Testis (tissue), 2 donors: ENCODE measurements at regions not wholly inside any gene's neighbourhood (a gene's known extent, or its start where the extent isn't known, plus 50 kb on each side); places are given as distances from the start of the nearest gene placed in this dataset.

Experiments used
- DNase-seq: peaks from one replicate; pipeline ENCODE4 v3.0.0-alpha.2; 2019
- H3K27ac ChIP-seq, 2 donors: fragments of 200-600 bp; sonication (generic); one replicate each; pipeline ENCODE4 v1.5.1; 2019
- H3K27me3 ChIP-seq: fragments of 200-600 bp; sonication (generic); one replicate; pipeline ENCODE4 v1.5.1; 2019
- H3K36me3 ChIP-seq: fragments of 200-600 bp; sonication (generic); one replicate; pipeline ENCODE4 v1.5.1; 2017; ENCODE audit warnings: low read depth; ENCODE audit errors: missing control alignments
- H3K4me1 ChIP-seq: fragments of 200-600 bp; sonication (generic); one replicate; pipeline ENCODE4 v1.5.1; 2019
- H3K4me3 ChIP-seq, 2 donors: fragments of 200-600 bp; sonication (generic); one replicate each; pipeline ENCODE4 v1.5.1; 2017 to 2019
- H3K9me3 ChIP-seq: fragments of 200-600 bp; sonication (generic); one replicate; pipeline ENCODE4 v1.5.1; 2017
- CTCF ChIP-seq, 3 experiments: fragments of 450-650 bp in 2 of 3; fragments of 200-600 bp in 1 of 3; sonication (generic) in 1 of 3; IDR thresholded peaks; one replicate each; pipeline ENCODE4 v1.5.1; 2016 to 2019; ENCODE audit warnings: antibody characterized with exemption in 3 of 3, mild to moderate bottlenecking in 2 of 3, moderate library complexity in 1 of 3
- POLR2A ChIP-seq: fragments of 450-650 bp; IDR thresholded peaks from one replicate; pipeline ENCODE4 v1.6.1; 2017; ENCODE audit warnings: antibody characterized with exemption, mild to moderate bottlenecking, moderate library complexity
- WGBS, 2 donors: methylation state at CpG; one replicate each; pipeline ENCODE4 v1.1.5; 2018; 5-methylcytosine and 5-hydroxymethylcytosine counted together
- intact Hi-C: fragments of 100-400 bp; cut with DNase I; formaldehyde crosslinking; loops from one replicate; pipeline ENCODE4 v1.15.1; 2023; ENCODE audit warnings: low total_unique reads

GRCh38 chr15:59946084-59946483, 58.0 kb upstream of the FOXB1 start:
- H3K9me3 ChIP-seq, result no peaks in the 10 kb centered on the region
- 67 to 78% methylated on average over 3 of the region's 3 CpGs for WGBS, 2 donors
- H3K27me3 ChIP-seq, result no peaks in the 10 kb centered on the region
- no peak for DNase-seq
- TF ChIP-seq CTCF (IDR thresholded peaks at IDR 0.05) (no peak), POLR2A (no peak)
- intact Hi-C loops, result no loop called here
- no peak overlapping the region for H3K27ac ChIP-seq
- no peak overlapping the region for H3K4me3 ChIP-seq
- H3K4me1 ChIP-seq, result no peaks in the 10 kb centered on the region
- no peaks in the 10 kb centered on the region for H3K36me3 ChIP-seq

GRCh38 chr15:59945036-59945435, 59.1 kb upstream of the FOXB1 start:
- Histone ChIP-seq H3K36me3 (no peaks in the 10 kb centered on the region), H3K27ac (no peak overlapping the region), H3K4me3 (no peak overlapping the region), H3K27me3 (no peaks in the 10 kb centered on the region), H3K4me1 (no peaks in the 10 kb centered on the region), H3K9me3 (no peaks in the 10 kb centered on the region)
- 69 to 74% methylated on average over 10 of the region's 10 CpGs for WGBS, 2 donors
- intact Hi-C loops, result no loop called here
- DNase-seq, result no peak
- no peak for TF ChIP-seq POLR2A
- TF ChIP-seq CTCF (IDR thresholded peaks at IDR 0.05), result no peak

- no peak for TF ChIP-seq CTCF (IDR thresholded peaks at IDR 0.05)
- TF ChIP-seq POLR2A, result no peak
- 84 to 89% methylated on average over 6 of the region's 6 CpGs for WGBS, 2 donors
Observed at GRCh38 chr15:59941612-59942011, 62.5 kb upstream of the FOXB1 start.

GRCh38 chr15:59940928-59941327, 63.2 kb upstream of the FOXB1 start:
- no peaks in the 10 kb centered on the region for H3K36me3 ChIP-seq
- DNase-seq, result no peak
- no peak for TF ChIP-seq POLR2A
- no peak for TF ChIP-seq CTCF (IDR thresholded peaks at IDR 0.05)
- 82 to 100% methylated on average over 1 of the region's 1 CpG for WGBS, 2 donors
- intact Hi-C loops, result no loop called here
- no peak overlapping the region for H3K4me3 ChIP-seq
- no peaks in the 10 kb centered on the region for H3K9me3 ChIP-seq
- no peaks in the 10 kb centered on the region for H3K4me1 ChIP-seq
- no peaks in the 10 kb centered on the region for H3K27me3 ChIP-seq
- no peak overlapping the region for H3K27ac ChIP-seq

More at GRCh38 chr15:59941612-59942011, 62.5 kb upstream of the FOXB1 start:
- Histone ChIP-seq H3K9me3 (no peaks in the 10 kb centered on the region), H3K4me3 (no peak overlapping the region), H3K36me3 (no peaks in the 10 kb centered on the region), H3K4me1 (no peaks in the 10 kb centered on the region), H3K27me3 (no peaks in the 10 kb centered on the region), H3K27ac (no peak overlapping the region)
- no peak for DNase-seq
- intact Hi-C loops, result no loop called here

GRCh38 chr15:59940456-59940855, 63.7 kb upstream of the FOXB1 start:
- Histone ChIP-seq H3K9me3 (no peaks in the 10 kb centered on the region), H3K4me1 (no peaks in the 10 kb centered on the region), H3K27me3 (no peaks in the 10 kb centered on the region), H3K4me3 (no peak overlapping the region), H3K27ac (no peak overlapping the region), H3K36me3 (no peaks in the 10 kb centered on the region)
- TF ChIP-seq POLR2A, result no peak
- WGBS, 2 donors, result 81 to 87% methylated on average over 6 of the region's 6 CpGs
- intact Hi-C loops, result no loop called here
- no peak for DNase-seq
